ENCODE measurements at regions not wholly inside any gene's neighbourhood (a gene's known extent, or its start where the extent isn't known, plus 50 kb on each side); places are given as distances from the start of the nearest gene placed in this dataset.

GRCh38 chr1:31511848-31512615 lies 64.3 kb upstream of the TINAGL1 start (continued):
- TF ChIP-seq ELF3 (CRISPR knock-in tag; IDR thresholded peaks at IDR 0.05) = peak; percentile 80; the same call in 1 of the 2 replicates
- TF ChIP-seq ZNF431 (CRISPR knock-in tag; IDR thresholded peaks at IDR 0.05; ENCODE audit: borderline replicate concordance, low read depth) = no peak
- no peak for TF ChIP-seq SMAD9 (CRISPR knock-in tag; IDR thresholded peaks at IDR 0.05)
- no peak for TF ChIP-seq ZNF776 (CRISPR knock-in tag; IDR thresholded peaks at IDR 0.05)
- TF ChIP-seq ZEB1 (IDR thresholded peaks at IDR 0.05; ENCODE audit: insufficient replicate concordance, low read depth) = peak; percentile 99
- TF ChIP-seq PRDM10 (CRISPR knock-in tag; IDR thresholded peaks at IDR 0.05; ENCODE audit: low read depth) = no peak
- TF ChIP-seq EZH2 (conservative IDR thresholded peaks at IDR 0.05; ENCODE audit: low read depth, low read length) = no peak
- TF ChIP-seq PAF1 (CRISPR knock-in tag; IDR thresholded peaks at IDR 0.05) = no peak
- TF ChIP-seq ZNF331 (CRISPR knock-in tag; IDR thresholded peaks at IDR 0.05) = no peak
- peak; percentile 63; the same call in 1 of the 2 replicates for TF ChIP-seq NR2F6 (IDR thresholded peaks at IDR 0.05)
- peak; percentile 75 for TF ChIP-seq NR2F6 (CRISPR knock-in tag; IDR thresholded peaks at IDR 0.05)
- no peak for TF ChIP-seq TOE1 (CRISPR knock-in tag; IDR thresholded peaks at IDR 0.05)
- no peak for TF ChIP-seq ZNF597 (CRISPR knock-in tag; IDR thresholded peaks at IDR 0.05)
- TF ChIP-seq ZNF263 (CRISPR knock-in tag; IDR thresholded peaks at IDR 0.05) = no peak; the same call in 1 of the 2 replicates
- no peak for TF ChIP-seq ZNF558 (CRISPR knock-in tag; IDR thresholded peaks at IDR 0.05; ENCODE audit: borderline replicate concordance)
- no peak for TF ChIP-seq ZNF468 (CRISPR knock-in tag; IDR thresholded peaks at IDR 0.05)
- no peak for TF ChIP-seq RAD51 (IDR thresholded peaks at IDR 0.05; ENCODE audit: borderline replicate concordance)
- TF ChIP-seq ZKSCAN8 (CRISPR knock-in tag; IDR thresholded peaks at IDR 0.05; ENCODE audit: borderline replicate concordance) = no peak
- peak; percentile 57; the same call in 1 of the 2 replicates for TF ChIP-seq NR2F2 (IDR thresholded peaks at IDR 0.05; ENCODE audit: borderline replicate concordance, low read depth)
- TF ChIP-seq SMAD3 (CRISPR knock-in tag; IDR thresholded peaks at IDR 0.05) = no peak
- no peak for TF ChIP-seq KLF11 (CRISPR knock-in tag; IDR thresholded peaks at IDR 0.05)
- TF ChIP-seq HNRNPH1 (optimal IDR thresholded peaks at IDR 0.05; ENCODE audit: low read depth, low read length) = no peak
- peak; percentile 68; the same call in 1 of the 2 replicates for TF ChIP-seq BHLHE40 (IDR thresholded peaks at IDR 0.05; ENCODE audit: low read length)
- TF ChIP-seq ZBTB7A (CRISPR knock-in tag; IDR thresholded peaks at IDR 0.05) = no peak
- TF ChIP-seq ZNF563 (CRISPR knock-in tag; IDR thresholded peaks at IDR 0.05) = no peak
- no peak for TF ChIP-seq TBX2 (CRISPR knock-in tag; IDR thresholded peaks at IDR 0.05; ENCODE audit: borderline replicate concordance)
- TF ChIP-seq MXI1 (IDR thresholded peaks at IDR 0.05; ENCODE audit: borderline replicate concordance, low read depth, low read length) = peak; percentile 32; the same call in 1 of the 3 replicates
- TF ChIP-seq ZNF205 (CRISPR knock-in tag; IDR thresholded peaks at IDR 0.05) = no peak
- no peak for TF ChIP-seq ZNF121 (CRISPR knock-in tag; IDR thresholded peaks at IDR 0.05)
- no peak for TF ChIP-seq MAFG (CRISPR knock-in tag; IDR thresholded peaks at IDR 0.05)

Measured in HepG2 (cell line).